ENCODE measurements at regions not wholly inside any gene's neighbourhood (a gene's known extent, or its start where the extent isn't known, plus 50 kb on each side); places are given as distances from the start of the nearest gene placed in this dataset.

DNA sequence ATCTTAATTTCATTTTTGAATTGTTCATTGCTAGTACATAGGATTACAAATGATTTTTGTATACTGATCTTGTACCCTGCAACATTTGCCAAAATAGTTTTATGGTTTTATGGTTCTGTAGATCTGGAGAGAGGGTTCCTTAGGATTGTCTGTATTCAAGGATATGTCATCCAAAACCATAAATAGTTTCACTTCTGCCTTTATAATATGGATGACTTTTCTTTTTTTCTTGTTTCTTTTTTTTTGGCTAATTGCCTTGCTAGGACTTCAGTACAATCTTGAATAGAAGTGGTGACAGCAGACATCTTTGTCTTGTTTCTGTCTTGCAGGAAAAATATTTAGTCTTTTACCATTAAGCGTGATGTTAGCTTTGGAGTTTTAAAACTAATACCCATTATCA, 383.9 kb upstream of the HS6ST1 start:
- H3K27ac Mint-ChIP-seq: no peak overlapping the region
- TF ChIP-seq EZH2phosphoT487 (IDR thresholded peaks at IDR 0.05) (no peak), EZH2 (IDR thresholded peaks at IDR 0.05) (no peak)
- TF ChIP-seq, protein P1, sequence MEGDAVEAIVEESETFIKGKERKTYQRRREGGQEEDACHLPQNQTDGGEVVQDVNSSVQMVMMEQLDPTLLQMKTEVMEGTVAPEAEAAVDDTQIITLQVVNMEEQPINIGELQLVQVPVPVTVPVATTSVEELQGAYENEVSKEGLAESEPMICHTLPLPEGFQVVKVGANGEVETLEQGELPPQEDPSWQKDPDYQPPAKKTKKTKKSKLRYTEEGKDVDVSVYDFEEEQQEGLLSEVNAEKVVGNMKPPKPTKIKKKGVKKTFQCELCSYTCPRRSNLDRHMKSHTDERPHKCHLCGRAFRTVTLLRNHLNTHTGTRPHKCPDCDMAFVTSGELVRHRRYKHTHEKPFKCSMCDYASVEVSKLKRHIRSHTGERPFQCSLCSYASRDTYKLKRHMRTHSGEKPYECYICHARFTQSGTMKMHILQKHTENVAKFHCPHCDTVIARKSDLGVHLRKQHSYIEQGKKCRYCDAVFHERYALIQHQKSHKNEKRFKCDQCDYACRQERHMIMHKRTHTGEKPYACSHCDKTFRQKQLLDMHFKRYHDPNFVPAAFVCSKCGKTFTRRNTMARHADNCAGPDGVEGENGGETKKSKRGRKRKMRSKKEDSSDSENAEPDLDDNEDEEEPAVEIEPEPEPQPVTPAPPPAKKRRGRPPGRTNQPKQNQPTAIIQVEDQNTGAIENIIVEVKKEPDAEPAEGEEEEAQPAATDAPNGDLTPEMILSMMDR (IDR thresholded peaks at IDR 0.05): no peak
- peaks cover 3% of the 10 kb centered on the region for H3K36me3 Mint-ChIP-seq
- Histone ChIP-seq H3K9me3 (ENCODE audit: low read depth) (no peaks in the 10 kb centered on the region), H3K79me2 (ENCODE audit: low read depth) (no peaks in the 10 kb centered on the region), H3K4me3 (no peak overlapping the region), H3K27me3 (no peaks in the 10 kb centered on the region), H3K9ac (no peak overlapping the region), H3F3A (ENCODE audit: low read depth) (no peaks in the 10 kb centered on the region), H2AFZ (replicated peaks) (no peak overlapping the region), H3K27ac (no peak overlapping the region), H3K4me2 (no peak overlapping the region), H3K36me3 (no peaks in the 10 kb centered on the region), H3K4me1 (no peaks in the 10 kb centered on the region), H4K20me1 (ENCODE audit: low read depth) (no peaks in the 10 kb centered on the region)
- H3K27me3 Mint-ChIP-seq (ENCODE audit: insufficient read depth, low read depth): no peaks in the 10 kb centered on the region
- H3K9me3 Mint-ChIP-seq: peaks cover 23% of the 10 kb centered on the region
- no peaks in the 10 kb centered on the region for H3K4me1 Mint-ChIP-seq
- DNase-seq (ENCODE audit: low spot score): no peak
- no peak overlapping the region for H3K4me3 Mint-ChIP-seq

DNA sequence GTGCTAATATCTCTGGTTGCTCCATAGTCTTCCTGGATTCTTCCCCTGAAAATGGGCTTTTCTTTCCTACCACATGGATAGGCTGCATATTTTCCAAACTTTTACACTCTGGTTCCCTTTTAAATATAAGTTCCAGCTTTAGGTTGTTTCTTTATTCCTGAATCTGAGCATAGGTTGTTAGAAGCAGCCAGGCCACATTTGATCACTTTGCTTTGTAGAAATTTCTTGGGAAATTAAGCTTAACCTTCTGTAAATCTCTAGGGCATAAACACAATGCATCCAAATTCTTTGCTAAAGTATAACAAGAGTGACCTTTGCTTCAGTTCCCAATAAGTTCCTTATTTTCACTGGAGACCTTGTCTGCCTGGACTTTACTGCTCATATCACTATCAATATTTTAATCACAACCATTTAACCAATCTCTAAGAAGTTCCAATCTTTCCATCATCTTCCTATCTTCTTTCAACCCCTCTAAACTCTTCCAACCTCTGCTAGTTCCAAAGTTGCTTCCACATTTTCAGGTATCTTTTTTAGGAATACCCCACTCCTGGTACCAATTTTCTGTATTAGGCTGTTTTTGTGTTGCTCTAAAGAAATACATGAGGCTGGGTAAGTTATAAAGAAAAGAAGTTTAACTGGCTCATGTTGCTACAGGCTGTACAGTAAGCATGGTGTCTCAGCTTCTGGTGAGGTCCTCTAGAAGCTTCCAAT, 389.6 kb upstream of the HS6ST1 start:
- no peak overlapping the region for H3K27ac ChIP-seq
- Mint-ChIP-seq H3K27me3 (ENCODE audit: insufficient read depth, low read depth) (peaks cover 2% of the 10 kb centered on the region), H3K4me3 (no peak overlapping the region), H3K9me3 (peaks cover 40% of the 10 kb centered on the region), H3K36me3 (peaks cover 3% of the 10 kb centered on the region), H3K4me1 (no peaks in the 10 kb centered on the region), H3K27ac (no peak overlapping the region)
- H4K20me1 ChIP-seq (ENCODE audit: low read depth): no peaks in the 10 kb centered on the region
- H3K9me3 ChIP-seq (ENCODE audit: low read depth): peaks cover 5% of the 10 kb centered on the region
- no peaks in the 10 kb centered on the region for H3K27me3 ChIP-seq
- no peaks in the 10 kb centered on the region for H3K36me3 ChIP-seq
- TF ChIP-seq, protein P1 (IDR thresholded peaks at IDR 0.05): no peak
- no peak for TF ChIP-seq EZH2phosphoT487 (IDR thresholded peaks at IDR 0.05)
- TF ChIP-seq EZH2 (IDR thresholded peaks at IDR 0.05): no peak
- no peak overlapping the region for H2AFZ ChIP-seq (replicated peaks)
- no peaks in the 10 kb centered on the region for H3K79me2 ChIP-seq (ENCODE audit: low read depth)
- H3F3A ChIP-seq (ENCODE audit: low read depth): no peaks in the 10 kb centered on the region
- no peak overlapping the region for H3K4me3 ChIP-seq
- H3K9ac ChIP-seq: no peak overlapping the region
- no peaks in the 10 kb centered on the region for H3K4me1 ChIP-seq
- DNase-seq (ENCODE audit: low spot score): no peak
- H3K4me2 ChIP-seq: no peak overlapping the region

DNA sequence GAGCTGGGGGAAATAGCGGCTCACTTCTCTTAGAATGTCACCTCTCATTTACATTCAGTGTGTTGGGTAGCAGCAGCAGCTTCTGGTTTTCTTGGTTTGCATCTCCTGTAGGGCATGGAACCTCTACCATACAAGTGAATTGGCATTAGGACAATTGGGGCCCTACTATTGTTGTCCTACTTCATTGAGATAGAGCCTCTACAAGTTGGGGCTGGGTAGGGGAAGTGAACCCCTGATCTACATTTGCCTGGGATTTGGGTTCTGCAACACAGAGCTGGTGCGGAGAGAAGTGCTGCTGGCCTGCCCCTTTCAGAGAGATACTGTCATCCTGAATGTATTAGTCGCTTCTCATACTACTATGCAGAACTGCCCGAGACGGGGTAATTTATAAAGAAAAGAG, 391.6 kb upstream of the HS6ST1 start:
- Histone ChIP-seq H3K79me2 (ENCODE audit: low read depth) (no peaks in the 10 kb centered on the region), H3K9me3 (ENCODE audit: low read depth) (peaks cover 5% of the 10 kb centered on the region), H3F3A (ENCODE audit: low read depth) (no peaks in the 10 kb centered on the region), H3K4me1 (no peaks in the 10 kb centered on the region), H3K4me2 (no peak overlapping the region), H3K36me3 (no peaks in the 10 kb centered on the region), H2AFZ (replicated peaks) (no peak overlapping the region), H3K27me3 (no peaks in the 10 kb centered on the region), H3K27ac (no peak overlapping the region), H4K20me1 (ENCODE audit: low read depth) (no peaks in the 10 kb centered on the region), H3K4me3 (no peak overlapping the region), H3K9ac (no peak overlapping the region)
- DNase-seq (ENCODE audit: low spot score): no peak
- H3K4me3 Mint-ChIP-seq: no peak overlapping the region
- peaks cover 2% of the 10 kb centered on the region for H3K27me3 Mint-ChIP-seq (ENCODE audit: insufficient read depth, low read depth)
- H3K27ac Mint-ChIP-seq: no peak overlapping the region
- peaks cover 34% of the 10 kb centered on the region for H3K9me3 Mint-ChIP-seq
- TF ChIP-seq EZH2 (IDR thresholded peaks at IDR 0.05) (no peak), EZH2phosphoT487 (IDR thresholded peaks at IDR 0.05) (no peak)
- TF ChIP-seq, protein P1 (IDR thresholded peaks at IDR 0.05): no peak
- no peaks in the 10 kb centered on the region for H3K36me3 Mint-ChIP-seq
- H3K4me1 Mint-ChIP-seq: peaks cover 4% of the 10 kb centered on the region

Data from neural progenitor cell (in vitro differentiated cells).